Superior temporal gyrus (tissue), 1 donor: ENCODE measurements at regions not wholly inside any gene's neighbourhood (a gene's known extent, or its start where the extent isn't known, plus 50 kb on each side); places are given as distances from the start of the nearest gene placed in this dataset.

Experiments used
- DNase-seq: peaks from one replicate; pipeline ENCODE4 v3.0.0-alpha.2; 2016; ENCODE audit errors: extremely low spot score

DNA sequence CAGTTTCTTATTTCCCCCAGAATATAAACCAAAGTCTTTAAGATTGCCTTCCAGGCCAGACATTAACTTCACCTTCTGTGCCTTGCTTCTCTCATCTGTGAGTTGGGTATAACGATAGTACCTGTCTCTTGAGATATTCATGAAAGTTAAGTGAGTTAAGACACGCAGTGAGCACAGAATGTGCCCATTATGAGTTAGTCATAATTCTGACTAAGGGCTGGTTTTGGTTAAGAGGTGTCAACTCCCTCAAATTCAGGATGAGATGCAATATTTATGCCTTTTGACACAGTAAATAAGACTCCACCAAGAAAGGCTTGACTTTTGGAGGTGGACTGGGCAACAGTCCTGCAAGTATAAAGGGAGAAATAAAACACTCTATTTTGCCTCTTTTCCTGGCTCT is 528.7 kb upstream of the IGFBP3 start:
- DNase-seq = no peak

- no peak for DNase-seq
These were observed 527.4 kb upstream of the IGFBP3 start for GRCh38 chr7:46448478-46448877.

- no peak for DNase-seq
These were observed 525.1 kb upstream of the IGFBP3 start for GRCh38 chr7:46446151-46446550.

DNA sequence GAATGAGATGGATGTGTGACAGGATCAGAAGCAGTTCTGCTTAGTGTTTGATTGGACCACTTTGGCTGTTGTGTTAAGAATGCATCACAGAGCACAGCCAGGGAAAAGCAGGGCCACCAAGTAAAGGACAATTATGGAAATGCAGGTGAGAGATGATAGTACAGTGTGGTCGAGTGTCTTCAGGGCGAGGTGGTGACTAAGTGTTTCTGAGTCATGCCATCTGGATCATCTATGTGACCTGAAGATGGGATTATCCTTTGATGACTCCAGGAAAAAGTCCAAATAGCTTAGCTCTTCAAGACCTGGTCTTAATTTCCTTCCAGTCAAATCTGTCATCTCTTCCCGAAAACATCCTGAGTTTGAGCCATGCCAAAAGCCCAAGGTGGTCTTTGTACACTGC is 523.2 kb upstream of the IGFBP3 start:
- no peak for DNase-seq

DNA sequence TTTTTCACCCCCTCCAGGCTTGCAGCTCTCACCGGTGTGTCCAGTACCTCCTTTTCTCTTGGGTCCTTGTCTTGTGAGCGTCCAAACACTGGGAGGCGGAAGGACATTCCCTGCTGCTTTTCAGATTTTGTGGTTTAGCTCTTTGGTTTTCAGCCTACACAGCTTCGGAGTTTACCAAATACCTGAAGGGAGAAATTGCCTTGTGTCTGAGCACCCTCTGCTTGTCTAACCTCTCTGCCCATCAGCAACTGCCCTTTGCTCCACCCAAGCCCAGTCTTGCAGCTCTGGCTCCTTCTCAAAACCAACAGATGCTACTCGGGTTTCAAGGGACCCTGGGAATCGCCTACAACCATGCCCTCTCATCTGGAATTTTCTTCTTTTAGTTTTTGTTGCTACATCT is 519.1 kb upstream of the IGFBP3 start:
- DNase-seq = no peak

- DNase-seq = no peak
These were observed 511.6 kb upstream of the IGFBP3 start for GRCh38 chr7:46432708-46433107.

DNA sequence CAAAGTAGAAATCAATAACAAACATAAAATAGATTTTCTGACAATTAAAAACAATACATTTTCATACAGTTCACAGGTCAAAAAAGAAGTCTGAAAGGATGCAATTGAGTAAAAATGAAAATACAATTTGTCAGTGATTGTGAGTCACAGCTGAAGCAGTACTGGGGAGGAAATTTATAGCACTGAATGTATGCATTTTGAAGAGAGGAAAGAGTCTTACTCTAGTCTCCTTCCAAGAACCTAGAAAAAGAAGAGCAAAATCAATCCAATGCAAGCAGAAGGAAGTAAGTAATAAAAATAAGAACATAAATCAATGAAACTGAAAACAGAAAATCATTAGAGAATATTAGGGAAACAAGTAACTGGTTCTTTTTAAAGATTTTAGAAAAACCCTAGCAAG is 507.2 kb upstream of the IGFBP3 start:
- DNase-seq = no peak

- DNase-seq = no peak
These were observed 503.9 kb upstream of the IGFBP3 start for GRCh38 chr7:46424934-46425333.

DNA sequence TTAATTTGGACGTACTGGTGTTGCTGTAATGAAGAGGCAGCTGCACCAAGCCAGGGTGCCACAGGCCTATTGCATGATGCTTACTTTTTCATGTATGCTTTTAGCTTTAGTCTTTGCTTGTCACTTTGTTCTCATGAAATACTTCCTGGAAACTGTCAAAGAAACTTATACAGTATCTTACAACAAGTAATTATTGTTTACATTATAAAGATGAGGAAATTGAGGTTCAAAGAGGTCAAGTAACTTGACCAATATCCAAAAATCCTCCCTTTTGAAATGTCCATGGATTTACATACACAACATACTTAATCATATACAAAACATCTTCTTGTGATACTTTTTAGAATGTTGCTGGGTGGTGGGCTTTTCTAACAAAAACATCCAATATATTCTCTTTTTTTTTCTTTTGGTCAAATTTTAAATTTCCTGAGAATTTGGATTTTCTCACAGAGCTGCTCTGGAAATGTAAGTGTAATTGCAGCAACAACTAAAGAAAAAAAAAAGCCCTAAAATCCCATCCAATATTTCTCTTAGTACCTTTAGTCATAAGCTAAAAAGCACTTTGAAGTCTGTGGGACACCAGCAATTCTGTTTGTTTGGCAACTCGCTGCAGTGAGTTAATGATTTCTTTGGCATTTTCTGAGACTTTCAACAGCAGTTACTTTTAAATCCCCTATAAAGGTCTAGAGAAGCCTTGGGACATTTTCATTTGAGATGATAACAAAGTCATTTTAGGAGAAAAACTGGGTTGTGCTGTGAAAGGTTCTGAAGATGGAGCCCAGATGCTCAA is 500.6 kb upstream of the IGFBP3 start:
- no peak for DNase-seq

- no peak for DNase-seq
These were observed 493.9 kb upstream of the IGFBP3 start for GRCh38 chr7:46414946-46415345.

GRCh38 chr7:46411236-46411635 is 490.2 kb upstream of the IGFBP3 start:
- DNase-seq = no peak

GRCh38 chr7:46407125-46407524 is 486.1 kb upstream of the IGFBP3 start:
- no peak for DNase-seq

- DNase-seq = no peak
These were observed 476.5 kb upstream of the IGFBP3 start for GRCh38 chr7:46397591-46397990.

DNA sequence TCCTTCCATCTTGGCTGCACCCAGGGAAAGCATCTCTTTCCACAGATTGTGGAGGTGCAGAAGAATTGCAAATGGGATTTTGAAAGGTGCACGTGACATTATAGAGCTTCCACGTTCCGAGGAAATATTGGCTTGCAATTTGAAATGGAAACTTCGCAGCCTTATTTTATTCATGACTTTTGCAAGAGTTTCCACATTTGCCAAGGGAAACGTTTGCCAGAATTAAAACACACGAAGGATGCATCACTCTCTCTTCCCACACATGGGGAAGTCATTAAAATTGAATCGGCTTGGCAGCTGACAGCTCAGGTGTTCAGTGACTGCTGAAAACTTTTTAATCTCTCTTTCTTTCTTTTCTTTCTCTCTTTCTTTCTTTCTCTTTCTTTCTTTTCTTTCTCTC is 475.4 kb upstream of the IGFBP3 start:
- DNase-seq = no peak

DNA sequence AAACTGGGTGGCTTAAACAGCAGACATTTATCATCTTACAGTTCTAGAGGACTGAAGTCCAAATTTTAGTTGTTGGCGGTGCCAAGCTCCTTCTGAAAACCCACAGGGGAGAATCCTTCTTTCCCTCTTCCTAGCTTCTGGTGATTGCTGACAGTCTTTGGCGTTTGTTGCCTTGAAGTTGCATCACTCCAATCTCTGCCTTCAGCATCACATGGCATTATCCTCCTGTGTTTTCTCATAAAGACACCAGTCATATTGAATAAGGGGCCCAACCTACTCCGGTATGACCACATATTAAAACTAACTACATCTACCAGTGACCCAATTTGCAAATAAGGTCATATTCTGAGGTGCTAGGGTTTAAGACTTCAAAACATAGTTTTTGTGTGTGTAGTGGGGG is 472.1 kb upstream of the IGFBP3 start:
- DNase-seq = no peak

DNA sequence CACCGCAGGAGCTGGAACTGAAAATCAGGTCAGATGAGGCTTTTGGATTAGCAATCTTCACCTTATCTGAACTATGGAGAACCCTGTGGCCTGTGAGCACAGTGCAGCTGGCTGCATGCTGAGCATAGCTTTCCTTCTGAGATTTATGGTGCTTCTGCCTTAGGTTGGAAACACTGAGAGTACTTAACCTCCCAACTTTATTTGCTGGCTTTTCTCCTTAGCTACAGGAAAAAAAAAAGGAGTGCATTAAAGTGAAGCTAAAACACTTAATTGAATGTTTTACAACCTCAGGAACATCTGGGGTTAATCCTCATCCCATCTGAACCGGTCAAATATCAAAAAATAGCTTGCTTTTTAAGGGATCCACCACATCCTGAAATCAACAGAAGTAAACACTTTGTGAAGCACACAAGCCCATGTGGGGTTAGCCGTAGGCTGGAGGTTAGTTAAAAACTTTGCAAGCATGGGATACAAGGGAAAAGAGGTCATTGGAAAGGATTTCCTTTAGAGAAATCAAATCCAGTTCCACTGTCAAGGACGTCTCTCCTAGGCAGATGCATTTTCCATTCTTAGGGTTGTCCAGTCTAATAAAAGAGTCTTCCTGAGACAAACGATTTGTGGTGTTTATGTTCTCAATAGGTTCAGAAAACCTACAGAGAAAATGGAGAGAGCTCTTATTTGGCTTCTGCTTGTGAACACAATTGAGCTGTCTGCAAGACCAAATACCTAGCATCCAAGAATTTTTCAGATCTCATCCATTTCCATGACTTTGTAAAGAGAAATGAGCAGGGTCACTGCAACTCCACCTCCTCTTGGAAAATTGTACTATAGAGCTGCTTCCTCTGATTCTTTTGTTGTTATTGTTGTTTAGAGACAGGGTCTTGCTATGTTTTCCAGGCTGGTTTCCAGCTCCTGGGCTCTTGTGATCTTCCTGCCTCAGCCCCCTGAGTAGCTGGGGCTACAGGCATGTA is 470.4 kb upstream of the IGFBP3 start:
- no peak for DNase-seq

GRCh38 chr7:46390042-46390441 is 469.0 kb upstream of the IGFBP3 start:
- no peak for DNase-seq

DNA sequence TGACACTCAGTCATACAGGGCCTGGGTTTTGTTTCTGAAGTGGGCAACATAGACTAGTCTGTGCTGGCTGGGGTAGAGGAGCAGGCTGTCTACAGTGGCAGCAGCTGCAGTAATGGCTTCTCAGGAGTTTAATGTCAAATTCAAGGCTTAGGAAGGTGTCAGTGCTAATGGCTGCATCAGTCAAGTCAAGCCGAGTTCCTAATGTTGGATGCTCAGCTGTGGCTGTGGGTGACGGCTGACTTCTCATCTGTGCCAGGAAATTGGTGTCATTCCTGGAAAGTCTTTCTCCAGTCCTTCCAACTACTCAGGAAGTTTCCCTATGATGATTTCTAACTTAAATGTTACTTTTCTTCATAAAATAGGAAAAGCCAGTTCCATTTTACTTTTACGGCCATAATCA is 468.1 kb upstream of the IGFBP3 start:
- DNase-seq = no peak

GRCh38 chr7:46387646-46388045 is 466.6 kb upstream of the IGFBP3 start:
- DNase-seq = no peak

- DNase-seq = no peak
These were observed 465.6 kb upstream of the IGFBP3 start for GRCh38 chr7:46386428-46387399.

- DNase-seq = no peak
These were observed 464.7 kb upstream of the IGFBP3 start for GRCh38 chr7:46385662-46386309.
